ENCODE measurements at regions not wholly inside any gene's neighbourhood (a gene's known extent, or its start where the extent isn't known, plus 50 kb on each side); places are given as distances from the start of the nearest gene placed in this dataset.

DNA sequence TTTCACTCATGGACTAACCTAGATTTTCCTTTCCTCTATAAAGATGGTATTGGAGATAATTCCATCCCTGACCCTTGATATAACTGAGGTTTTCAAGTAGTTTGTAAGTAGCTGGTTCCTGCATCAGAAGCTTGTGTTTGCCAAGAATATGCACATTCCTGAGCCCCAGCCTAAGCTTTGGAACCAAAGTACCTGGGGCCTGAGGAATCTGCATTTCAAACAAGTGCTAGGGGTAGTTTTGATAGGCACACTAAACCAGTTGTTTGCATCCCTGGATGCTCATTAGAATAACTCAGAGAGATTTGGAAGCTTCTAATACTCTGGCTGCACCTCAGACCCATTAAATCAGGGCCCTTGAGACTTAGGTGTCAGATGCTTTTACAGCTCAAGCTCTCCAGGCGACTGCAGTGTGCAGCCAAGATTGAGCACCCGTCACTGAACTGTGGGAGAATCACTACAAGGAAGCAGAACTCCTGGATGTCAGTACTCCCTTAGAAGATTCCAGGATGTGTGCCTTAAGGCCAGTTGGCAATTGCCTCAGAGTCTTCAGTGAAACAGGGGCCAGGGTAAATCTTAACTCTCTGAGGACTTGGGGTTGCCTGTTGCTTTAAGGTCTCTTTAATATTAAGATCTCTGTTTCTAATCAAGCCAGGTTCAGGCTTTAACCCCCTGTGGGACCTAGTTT is 565.0 kb downstream of the REEP3 start:
- Histone ChIP-seq H3K36me3 (ENCODE audit: control insufficient read depth in 2 of 2, insufficient read depth in 2 of 2, low read length in 1 of 2) (no peaks in the 10 kb centered on the region), H3K4me3 (ENCODE audit: low read length in 2 of 2) (no peak overlapping the region), H3K9me3 (ENCODE audit: control insufficient read depth in 2 of 2, insufficient read depth in 1 of 2, low read length in 1 of 2) (no peaks in the 10 kb centered on the region), H3K27me3 (ENCODE audit: control insufficient read depth in 2 of 2, insufficient read depth in 1 of 2, low read length in 1 of 2) (no peaks in the 10 kb centered on the region), H3K4me1 (ENCODE audit: control insufficient read depth in 2 of 2, insufficient read depth in 2 of 2, low read length in 2 of 2) (no peaks in the 10 kb centered on the region), H3K27ac (ENCODE audit: low read depth in 1 of 2, low read length in 1 of 2) (no peak overlapping the region)
- WGBS, result 96% methylated on average over 2 of the region's 2 CpGs
- no peak for DNase-seq (ENCODE audit: low read depth in 6 of 9, low spot score in 9 of 9)

DNA sequence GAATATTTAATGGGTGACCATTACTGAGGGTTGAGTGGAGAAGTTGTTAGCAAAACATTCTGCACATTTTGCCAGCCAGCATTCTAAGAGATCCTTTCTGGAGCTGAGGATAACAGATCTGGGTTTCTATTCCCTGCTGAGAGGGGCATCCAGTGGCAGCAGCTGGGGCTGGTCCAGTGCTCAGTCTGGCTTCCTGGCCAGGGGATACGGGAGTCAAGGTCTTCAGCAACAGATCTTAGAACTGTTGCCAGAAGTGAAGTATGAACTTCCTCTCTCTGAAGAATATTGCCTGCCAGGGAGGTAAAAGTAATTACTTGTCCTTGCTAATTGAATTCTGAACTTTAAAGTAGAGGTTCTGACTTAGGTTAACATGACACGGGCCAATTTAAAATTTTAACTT is 568.4 kb downstream of the REEP3 start:
- no peak overlapping the region for H3K4me3 ChIP-seq (ENCODE audit: low read length in 2 of 2)
- no peaks in the 10 kb centered on the region for H3K4me1 ChIP-seq (ENCODE audit: control insufficient read depth in 2 of 2, insufficient read depth in 2 of 2, low read length in 2 of 2)
- no peaks in the 10 kb centered on the region for H3K9me3 ChIP-seq (ENCODE audit: control insufficient read depth in 2 of 2, insufficient read depth in 1 of 2, low read length in 1 of 2)
- H3K27ac ChIP-seq (ENCODE audit: low read depth in 1 of 2, low read length in 1 of 2), result no peak overlapping the region
- 51% methylated on average over 2 of the region's 2 CpGs for WGBS
- H3K27me3 ChIP-seq (ENCODE audit: control insufficient read depth in 2 of 2, insufficient read depth in 1 of 2, low read length in 1 of 2), result no peaks in the 10 kb centered on the region
- H3K36me3 ChIP-seq (ENCODE audit: control insufficient read depth in 2 of 2, insufficient read depth in 2 of 2, low read length in 1 of 2), result no peaks in the 10 kb centered on the region
- no peak for DNase-seq (ENCODE audit: low read depth in 6 of 9, low spot score in 9 of 9)

DNA sequence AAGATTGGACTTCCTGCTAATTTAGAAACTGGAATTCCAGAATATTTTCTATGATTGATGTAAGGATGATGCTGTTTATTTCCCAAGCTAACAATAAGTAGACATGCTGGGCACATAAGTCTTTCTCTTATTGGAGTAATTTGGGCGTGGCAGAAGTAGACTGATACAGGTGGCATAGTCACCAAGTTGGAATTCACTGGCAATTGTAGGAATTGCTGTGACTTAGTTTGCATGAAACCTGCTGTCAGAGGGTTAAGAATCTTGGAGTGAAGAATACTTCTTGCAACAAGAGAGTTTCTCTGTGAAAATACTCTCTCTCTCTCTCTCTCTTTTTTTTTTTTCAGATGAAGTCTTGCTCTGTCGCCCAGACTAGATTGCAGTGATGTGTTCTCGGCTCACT is 569.7 kb downstream of the REEP3 start:
- no peaks in the 10 kb centered on the region for H3K36me3 ChIP-seq (ENCODE audit: control insufficient read depth in 2 of 2, insufficient read depth in 2 of 2, low read length in 1 of 2)
- H3K4me1 ChIP-seq (ENCODE audit: control insufficient read depth in 2 of 2, insufficient read depth in 2 of 2, low read length in 2 of 2), result no peaks in the 10 kb centered on the region
- H3K9me3 ChIP-seq (ENCODE audit: control insufficient read depth in 2 of 2, insufficient read depth in 1 of 2, low read length in 1 of 2), result no peaks in the 10 kb centered on the region
- H3K4me3 ChIP-seq (ENCODE audit: low read length in 2 of 2), result no peak overlapping the region
- no peak overlapping the region for H3K27ac ChIP-seq (ENCODE audit: low read depth in 1 of 2, low read length in 1 of 2)
- no peaks in the 10 kb centered on the region for H3K27me3 ChIP-seq (ENCODE audit: control insufficient read depth in 2 of 2, insufficient read depth in 1 of 2, low read length in 1 of 2)
- DNase-seq (ENCODE audit: low read depth in 6 of 9, low spot score in 9 of 9), result no peak
- 87% methylated on average over 3 of the region's 3 CpGs for WGBS

DNA sequence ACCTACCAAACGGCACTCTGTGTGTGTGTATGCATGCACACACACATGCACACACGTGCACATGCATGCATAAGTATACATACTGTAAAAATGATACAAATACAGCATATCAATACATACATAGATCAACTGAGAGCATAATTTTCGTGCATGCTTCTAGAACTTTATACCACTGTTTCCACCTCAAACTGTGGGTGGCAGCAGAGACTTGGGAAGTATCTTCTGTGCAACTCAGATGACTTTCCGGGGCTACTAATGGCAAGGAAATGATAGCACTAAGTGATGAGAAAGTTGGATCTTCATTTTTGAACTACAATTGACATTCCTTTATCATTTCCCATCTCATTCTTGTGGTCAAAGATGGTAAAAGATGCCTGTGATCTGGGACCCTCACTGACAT is 570.7 kb downstream of the REEP3 start:
- Histone ChIP-seq H3K27ac (ENCODE audit: low read depth in 1 of 2, low read length in 1 of 2) (no peak overlapping the region), H3K27me3 (ENCODE audit: control insufficient read depth in 2 of 2, insufficient read depth in 1 of 2, low read length in 1 of 2) (no peaks in the 10 kb centered on the region), H3K4me1 (ENCODE audit: control insufficient read depth in 2 of 2, insufficient read depth in 2 of 2, low read length in 2 of 2) (no peaks in the 10 kb centered on the region), H3K9me3 (ENCODE audit: control insufficient read depth in 2 of 2, insufficient read depth in 1 of 2, low read length in 1 of 2) (no peaks in the 10 kb centered on the region), H3K36me3 (ENCODE audit: control insufficient read depth in 2 of 2, insufficient read depth in 2 of 2, low read length in 1 of 2) (no peaks in the 10 kb centered on the region), H3K4me3 (ENCODE audit: low read length in 2 of 2) (no peak overlapping the region)
- WGBS, result 80% methylated on average over 4 of the region's 4 CpGs
- no peak for DNase-seq (ENCODE audit: low read depth in 6 of 9, low spot score in 9 of 9)

DNA sequence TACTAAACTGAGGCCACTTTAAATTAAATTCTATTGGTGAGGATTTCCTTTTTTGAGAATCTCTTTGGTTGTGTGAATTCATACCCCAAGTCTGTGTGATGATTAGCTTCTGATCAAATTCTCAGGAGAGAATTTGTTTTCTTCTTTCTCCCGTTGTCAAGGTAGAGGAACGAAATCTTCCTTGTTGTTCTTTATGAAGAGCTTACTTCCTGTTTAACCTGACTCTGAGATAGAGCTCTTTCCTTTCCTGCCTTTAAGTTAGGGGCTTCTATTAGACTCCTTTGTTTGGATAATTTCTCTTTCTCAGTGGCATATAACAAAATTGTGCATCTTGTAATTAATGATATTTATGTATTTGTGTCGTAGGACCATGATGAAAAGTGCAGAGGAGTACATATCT is 572.1 kb downstream of the REEP3 start:
- Histone ChIP-seq H3K4me1 (ENCODE audit: control insufficient read depth in 2 of 2, insufficient read depth in 2 of 2, low read length in 2 of 2) (no peaks in the 10 kb centered on the region), H3K36me3 (ENCODE audit: control insufficient read depth in 2 of 2, insufficient read depth in 2 of 2, low read length in 1 of 2) (no peaks in the 10 kb centered on the region), H3K9me3 (ENCODE audit: control insufficient read depth in 2 of 2, insufficient read depth in 1 of 2, low read length in 1 of 2) (no peaks in the 10 kb centered on the region), H3K27me3 (ENCODE audit: control insufficient read depth in 2 of 2, insufficient read depth in 1 of 2, low read length in 1 of 2) (no peaks in the 10 kb centered on the region), H3K27ac (ENCODE audit: low read depth in 1 of 2, low read length in 1 of 2) (no peak overlapping the region), H3K4me3 (ENCODE audit: low read length in 2 of 2) (no peak overlapping the region)
- no peak for DNase-seq (ENCODE audit: low read depth in 6 of 9, low spot score in 9 of 9)
- WGBS, result 73% methylated on average over 3 of the region's 3 CpGs

DNA sequence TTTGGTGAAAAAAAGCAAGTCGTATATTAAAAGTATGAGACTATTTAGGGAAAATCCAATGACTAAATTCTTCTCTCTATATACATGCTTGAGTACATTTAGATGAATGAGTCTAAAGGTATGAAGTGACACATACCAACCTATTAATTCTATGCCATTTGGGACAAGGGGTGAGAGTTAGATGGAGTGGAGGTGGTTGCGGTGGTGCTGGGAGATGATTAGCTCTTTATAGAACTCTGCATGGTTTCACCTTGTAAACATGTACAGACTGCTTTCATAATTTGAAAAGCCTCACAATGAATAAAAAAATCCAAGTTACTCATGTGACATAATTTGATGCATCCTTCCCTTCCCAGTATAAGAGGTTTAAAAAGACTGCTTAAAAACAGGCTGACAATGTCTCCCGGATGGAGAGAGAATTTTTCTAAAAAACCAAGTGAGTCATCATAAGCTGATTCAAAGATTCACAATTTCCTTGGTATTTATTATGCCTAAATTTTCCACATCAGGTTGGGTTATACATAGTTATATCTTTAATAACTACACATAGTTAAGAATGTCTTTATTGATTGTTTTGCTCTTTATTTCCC is 572.8 kb downstream of the REEP3 start:
- Histone ChIP-seq H3K27ac (ENCODE audit: low read depth in 1 of 2, low read length in 1 of 2) (no peak overlapping the region), H3K4me1 (ENCODE audit: control insufficient read depth in 2 of 2, insufficient read depth in 2 of 2, low read length in 2 of 2) (no peaks in the 10 kb centered on the region), H3K36me3 (ENCODE audit: control insufficient read depth in 2 of 2, insufficient read depth in 2 of 2, low read length in 1 of 2) (no peaks in the 10 kb centered on the region), H3K4me3 (ENCODE audit: low read length in 2 of 2) (no peak overlapping the region), H3K27me3 (ENCODE audit: control insufficient read depth in 2 of 2, insufficient read depth in 1 of 2, low read length in 1 of 2) (no peaks in the 10 kb centered on the region), H3K9me3 (ENCODE audit: control insufficient read depth in 2 of 2, insufficient read depth in 1 of 2, low read length in 1 of 2) (no peaks in the 10 kb centered on the region)
- DNase-seq (ENCODE audit: low read depth in 6 of 9, low spot score in 9 of 9), result no peak
- WGBS, result 98% methylated on average over 3 of the region's 3 CpGs

DNA sequence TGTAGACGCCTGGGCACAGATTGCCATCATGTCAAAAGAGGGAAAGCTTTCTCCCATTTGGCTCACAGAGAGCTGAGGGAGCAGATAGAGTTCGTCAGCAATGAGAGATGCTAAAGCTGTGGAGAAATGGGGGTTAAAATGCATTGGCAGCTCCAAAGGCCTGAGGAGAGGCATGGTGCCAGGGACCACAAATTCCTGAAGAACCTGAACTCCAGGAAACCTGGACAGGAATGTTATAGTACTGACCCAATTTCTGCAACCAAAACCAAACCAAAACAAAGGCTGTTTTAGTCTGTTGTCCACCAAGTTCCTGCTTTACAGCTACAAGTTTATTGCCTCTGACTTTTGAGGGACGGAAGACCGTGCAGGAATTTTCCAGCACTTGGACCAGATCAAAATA is 575.7 kb downstream of the REEP3 start:
- H3K27ac ChIP-seq (ENCODE audit: low read depth in 1 of 2, low read length in 1 of 2), result no peak overlapping the region
- no peaks in the 10 kb centered on the region for H3K9me3 ChIP-seq (ENCODE audit: control insufficient read depth in 2 of 2, insufficient read depth in 1 of 2, low read length in 1 of 2)
- WGBS, result 93% methylated on average over 4 of the region's 4 CpGs
- DNase-seq (ENCODE audit: low read depth in 6 of 9, low spot score in 9 of 9), result no peak
- no peaks in the 10 kb centered on the region for H3K27me3 ChIP-seq (ENCODE audit: control insufficient read depth in 2 of 2, insufficient read depth in 1 of 2, low read length in 1 of 2)
- no peaks in the 10 kb centered on the region for H3K36me3 ChIP-seq (ENCODE audit: control insufficient read depth in 2 of 2, insufficient read depth in 2 of 2, low read length in 1 of 2)
- no peaks in the 10 kb centered on the region for H3K4me1 ChIP-seq (ENCODE audit: control insufficient read depth in 2 of 2, insufficient read depth in 2 of 2, low read length in 2 of 2)
- no peak overlapping the region for H3K4me3 ChIP-seq (ENCODE audit: low read length in 2 of 2)

DNA sequence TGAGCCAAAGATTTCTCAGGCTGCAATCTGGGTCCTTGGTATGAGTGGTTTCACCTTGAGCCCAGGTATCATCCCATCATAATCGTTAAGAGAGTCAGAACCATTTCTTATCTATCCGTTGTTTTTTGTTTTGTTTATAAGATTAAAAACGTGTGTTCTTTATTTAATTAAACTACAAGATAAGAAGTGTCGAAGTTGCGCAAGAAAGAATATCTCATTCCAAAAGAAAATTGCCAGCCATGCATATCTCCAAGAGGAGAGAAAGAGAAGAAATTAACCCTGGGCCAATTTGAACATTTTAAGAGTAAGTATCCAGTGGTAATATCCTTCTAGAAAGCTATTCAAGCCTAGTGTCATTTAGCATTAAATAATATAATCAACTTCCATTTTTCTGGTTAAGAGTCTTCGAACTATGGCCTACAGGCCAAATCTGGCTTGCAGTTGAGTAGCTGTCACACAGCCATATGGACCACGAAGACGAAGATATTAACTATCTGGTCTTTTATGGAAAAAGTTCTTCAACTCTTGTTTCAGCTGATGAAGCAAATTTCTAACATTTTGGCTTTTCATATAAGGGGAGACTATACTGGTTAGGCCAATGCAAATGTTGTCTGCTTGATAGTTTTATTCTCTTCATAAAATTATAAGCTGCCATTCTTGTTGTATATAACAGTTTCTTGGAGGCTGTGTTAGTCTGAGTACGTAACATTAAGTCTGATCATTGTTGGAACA is 576.4 kb downstream of the REEP3 start:
- H3K9me3 ChIP-seq (ENCODE audit: control insufficient read depth in 2 of 2, insufficient read depth in 1 of 2, low read length in 1 of 2), result no peaks in the 10 kb centered on the region
- 92% methylated on average over 9 of the region's 9 CpGs for WGBS
- no peaks in the 10 kb centered on the region for H3K36me3 ChIP-seq (ENCODE audit: control insufficient read depth in 2 of 2, insufficient read depth in 2 of 2, low read length in 1 of 2)
- no peak overlapping the region for H3K27ac ChIP-seq (ENCODE audit: low read depth in 1 of 2, low read length in 1 of 2)
- no peak for DNase-seq (ENCODE audit: low read depth in 6 of 9, low spot score in 9 of 9)
- H3K4me3 ChIP-seq (ENCODE audit: low read length in 2 of 2), result no peak overlapping the region
- H3K4me1 ChIP-seq (ENCODE audit: control insufficient read depth in 2 of 2, insufficient read depth in 2 of 2, low read length in 2 of 2), result no peaks in the 10 kb centered on the region
- H3K27me3 ChIP-seq (ENCODE audit: control insufficient read depth in 2 of 2, insufficient read depth in 1 of 2, low read length in 1 of 2), result no peaks in the 10 kb centered on the region

DNA sequence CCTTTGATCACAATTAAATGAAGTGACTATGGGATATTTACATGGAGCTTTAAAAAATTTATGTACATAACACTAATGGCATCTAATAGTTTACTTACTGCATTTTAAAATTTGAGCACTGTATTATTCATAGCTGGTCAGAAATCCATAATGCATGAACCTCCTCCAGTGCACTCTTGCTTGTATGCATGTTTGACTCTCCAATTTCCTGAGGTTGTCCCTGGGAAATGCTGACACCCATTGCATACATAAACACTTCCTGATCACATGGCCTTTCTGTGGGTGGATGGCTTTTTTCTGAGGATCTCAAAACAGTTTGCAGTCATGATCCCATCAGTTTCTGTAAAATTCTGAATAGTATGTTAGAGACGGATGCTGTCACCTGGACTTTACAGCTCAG is 577.8 kb downstream of the REEP3 start:
- no peaks in the 10 kb centered on the region for H3K27me3 ChIP-seq (ENCODE audit: control insufficient read depth in 2 of 2, insufficient read depth in 1 of 2, low read length in 1 of 2)
- DNase-seq (ENCODE audit: low read depth in 6 of 9, low spot score in 9 of 9), result no peak
- H3K36me3 ChIP-seq (ENCODE audit: control insufficient read depth in 2 of 2, insufficient read depth in 2 of 2, low read length in 1 of 2), result no peaks in the 10 kb centered on the region
- 93% methylated on average over 1 of the region's 1 CpG for WGBS
- H3K27ac ChIP-seq (ENCODE audit: low read depth in 1 of 2, low read length in 1 of 2), result no peak overlapping the region
- H3K4me3 ChIP-seq (ENCODE audit: low read length in 2 of 2), result no peak overlapping the region
- H3K9me3 ChIP-seq (ENCODE audit: control insufficient read depth in 2 of 2, insufficient read depth in 1 of 2, low read length in 1 of 2), result no peaks in the 10 kb centered on the region
- no peaks in the 10 kb centered on the region for H3K4me1 ChIP-seq (ENCODE audit: control insufficient read depth in 2 of 2, insufficient read depth in 2 of 2, low read length in 2 of 2)

Measured in thymus (tissue), 11 donors.